Endothelial cell of umbilical vein (primary cell): ENCODE measurements at regions not wholly inside any gene's neighbourhood (a gene's known extent, or its start where the extent isn't known, plus 50 kb on each side); places are given as distances from the start of the nearest gene placed in this dataset.

Experiments used
- BruUV-seq: library from RNA; stranded (reverse); fragments of 400-500 nt; replicated peaks from 2 replicates; lab custom pipeline; 2021; lab: Mats Ljungman, UMichigan
- CTCF ChIA-PET: fragments of 300-600, 350-600 bp; sonication (Branson Sonifier 250); formaldehyde crosslinking; loops from one replicate; lab custom pipeline; 2021; ENCODE audit warnings: antibody characterized with exemption, inconsistent platforms; lab: Charles Lee
- POLR2A ChIA-PET: fragments of 300-600, 350-600 bp; sonication (Branson Sonifier 250); formaldehyde crosslinking; loops from one replicate; lab custom pipeline; 2021; ENCODE audit warnings: antibody characterized with exemption, inconsistent platforms; lab: Charles Lee
- DNase-seq: peaks from one replicate; pipeline ENCODE4 v3.0.0-alpha.2; 2011; ENCODE audit warnings: low read depth, low spot score
- FAIRE-seq: peaks from 2 replicates; lab custom pipeline; 2011; peaks lifted over from hg19 to GRCh38; lab: Jason Lieb, UNC
- H2AFZ ChIP-seq: 2 replicates; pipeline ENCODE4 v1.6.0; 2012; ENCODE audit warnings: low read depth, low read length, control low read depth, inconsistent platforms
- H3K27ac ChIP-seq: 2 replicates; pipeline ENCODE4 v1.5.1; 2011; ENCODE audit warnings: low read depth, mild to moderate bottlenecking, control low read depth, low read length, moderate library complexity; ENCODE audit not compliant: insufficient read depth
- H3K27me3 ChIP-seq, 2 experiments: 2 replicates each; pipeline versions ENCODE4 v1.6.0 to v1.6.1; 2011; ENCODE audit warnings: low read length in 2 of 2, mixed read lengths in 1 of 2; ENCODE audit not compliant: control insufficient read depth in 2 of 2, insufficient read depth in 2 of 2
- H3K36me3 ChIP-seq, 2 experiments: 2 replicates in 1 of 2; 3 replicates in 1 of 2; pipeline ENCODE4 v1.5.1; 2011; ENCODE audit warnings: low read length in 2 of 2, mild to moderate bottlenecking in 1 of 2, moderate library complexity in 1 of 2; ENCODE audit not compliant: control insufficient read depth in 2 of 2, insufficient read depth in 2 of 2; ENCODE audit errors: extremely low read depth in 1 of 2
- H3K4me1 ChIP-seq: 3 replicates; pipeline ENCODE4 v1.5.1; 2011; ENCODE audit warnings: mild to moderate bottlenecking, low read length; ENCODE audit not compliant: control insufficient read depth, insufficient read depth; ENCODE audit errors: extremely low read depth
- H3K4me2 ChIP-seq: 2 replicates; pipeline ENCODE4 v1.6.1; 2011; ENCODE audit warnings: low read length, control low read depth, mixed read lengths; ENCODE audit not compliant: insufficient read depth
- H3K4me3 ChIP-seq, 3 experiments: fragments of 200-600 bp in 1 of 3; sonication (generic), shearing (Covaris generic) in 1 of 3; replicated peaks in 1 of 3; 2 replicates each; pipeline ENCODE4 v1.5.1; 2011 to 2016; ENCODE audit warnings: control low read depth in 3 of 3, low read length in 3 of 3, mild to moderate bottlenecking in 2 of 3, inconsistent platforms in 1 of 3, low read depth in 1 of 3, moderate library complexity in 1 of 3; ENCODE audit not compliant: insufficient read depth in 1 of 3
- H3K79me2 ChIP-seq: 2 replicates; pipeline ENCODE4 v1.6.0; 2012; ENCODE audit warnings: low read length, inconsistent platforms; ENCODE audit not compliant: control insufficient read depth, insufficient read depth
- H3K9ac ChIP-seq: replicated peaks from 2 replicates; pipeline ENCODE3; 2011; ENCODE audit warnings: low read length, control low read depth; ENCODE audit not compliant: insufficient read depth; ENCODE audit errors: extremely low read depth
- H3K9me1 ChIP-seq: replicated peaks from 3 replicates; pipeline ENCODE4 v1.6.0; 2011; ENCODE audit warnings: mild to moderate bottlenecking, low read length; ENCODE audit not compliant: control insufficient read depth, insufficient read depth; ENCODE audit errors: extremely low read depth
- H3K9me3 ChIP-seq: replicated peaks from 2 replicates; pipeline ENCODE4 v1.5.1; 2012; ENCODE audit warnings: low read length, inconsistent platforms; ENCODE audit not compliant: control insufficient read depth, insufficient read depth
- H4K20me1 ChIP-seq: replicated peaks from 2 replicates; pipeline ENCODE3; 2011; ENCODE audit warnings: mild to moderate bottlenecking, low read length; ENCODE audit not compliant: control insufficient read depth, insufficient read depth; ENCODE audit errors: extremely low read depth
- EZH2 ChIP-seq: IDR thresholded peaks from 2 replicates; pipeline ENCODE4 v1.6.1; 2012; ENCODE audit warnings: borderline replicate concordance, low read depth, mild to moderate bottlenecking, moderate library complexity, low read length, inconsistent platforms; ENCODE audit not compliant: severe bottlenecking
- FOS ChIP-seq: IDR thresholded peaks from 2 replicates; pipeline ENCODE4 v1.6.1; 2011; ENCODE audit warnings: mild to moderate bottlenecking, low read length, moderate library complexity, borderline replicate concordance; ENCODE audit not compliant: insufficient read depth
- JUN ChIP-seq: IDR thresholded peaks from 2 replicates; pipeline ENCODE4 v1.6.1; 2011; ENCODE audit warnings: borderline replicate concordance, low read depth; ENCODE audit not compliant: insufficient read length, insufficient read depth
- MYC ChIP-seq: IDR thresholded peaks from one replicate; pipeline ENCODE4 v1.6.1; 2011; ENCODE audit warnings: mild to moderate bottlenecking, low read depth, low read length
- POLR2AphosphoS5 ChIP-seq: IDR thresholded peaks from 2 replicates; pipeline ENCODE4 v1.6.1; 2012; ENCODE audit warnings: low read depth, mild to moderate bottlenecking, control low read depth, low read length, moderate library complexity; ENCODE audit not compliant: insufficient read depth
- dilution Hi-C: fragments of 300-500 bp; cut with MboI; formaldehyde crosslinking; loops from one replicate; pipeline ENCODE4 v1.15.0; 2019; ENCODE audit warnings: low sequenced_read_pairs; ENCODE audit not compliant: extremely low pct_ligation_motif_present
- intact Hi-C: fragments of 100-400 bp; cut with micrococcal nuclease; formaldehyde crosslinking; loops from one replicate; pipeline ENCODE4 v1.10.0; 2022
- TF ChIP-seq, protein P1 (sequence below): IDR thresholded peaks from 2 replicates; pipeline ENCODE4 v1.6.1; 2011; ENCODE audit not compliant: insufficient read depth, insufficient read length

DNA sequence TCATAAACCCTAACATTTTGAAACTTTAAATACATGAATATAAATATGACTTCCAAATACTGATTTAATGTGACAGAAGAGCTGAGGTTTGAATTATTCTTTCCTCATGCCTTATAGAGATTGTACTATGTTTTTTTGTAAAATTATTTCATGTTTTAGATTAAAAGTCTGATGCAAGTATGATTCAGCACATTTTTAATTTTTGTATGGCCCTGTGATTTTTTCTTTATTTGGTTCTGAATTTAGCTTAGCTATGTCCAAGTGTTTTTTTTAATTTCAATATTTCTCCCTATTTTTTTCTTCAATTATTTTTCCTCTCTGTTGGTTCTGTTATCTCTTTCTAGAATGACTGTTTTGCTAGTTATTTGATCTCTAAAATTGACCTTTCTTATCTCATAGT, 552.1 kb downstream of the XIRP2 start:
- Histone ChIP-seq H3K36me3 (no peaks in the 10 kb centered on the region), H3K9ac (no peak overlapping the region), H3K4me1 (peaks cover 2% of the 10 kb centered on the region), H3K9me3 (no peaks in the 10 kb centered on the region), H3K27me3 (no peaks in the 10 kb centered on the region), H3K79me2 (no peaks in the 10 kb centered on the region), H4K20me1 (no peaks in the 10 kb centered on the region), H3K4me2 (no peak overlapping the region), H2AFZ (no peak overlapping the region), H3K4me3 (no peak overlapping the region), H3K27ac (no peak overlapping the region), H3K9me1 (no peaks in the 10 kb centered on the region)
- POLR2A ChIA-PET, result no interaction called here
- dilution Hi-C loops (no loop called here), intact Hi-C loops (no loop called here)
- FAIRE-seq, result no peak
- CTCF ChIA-PET, result interaction anchor here (0.7 to 0.8 kb wide), 2 partner anchors 11 to 38 kb away, joined by 4 to 5 read pairs; no protein-coding TSS in a partner anchor
- no peak for DNase-seq
- TF ChIP-seq, protein P1, sequence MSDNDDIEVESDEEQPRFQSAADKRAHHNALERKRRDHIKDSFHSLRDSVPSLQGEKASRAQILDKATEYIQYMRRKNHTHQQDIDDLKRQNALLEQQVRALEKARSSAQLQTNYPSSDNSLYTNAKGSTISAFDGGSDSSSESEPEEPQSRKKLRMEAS, result no peak
- no peak for TF ChIP-seq EZH2
- no TSS peak for BruUV-seq

DNA sequence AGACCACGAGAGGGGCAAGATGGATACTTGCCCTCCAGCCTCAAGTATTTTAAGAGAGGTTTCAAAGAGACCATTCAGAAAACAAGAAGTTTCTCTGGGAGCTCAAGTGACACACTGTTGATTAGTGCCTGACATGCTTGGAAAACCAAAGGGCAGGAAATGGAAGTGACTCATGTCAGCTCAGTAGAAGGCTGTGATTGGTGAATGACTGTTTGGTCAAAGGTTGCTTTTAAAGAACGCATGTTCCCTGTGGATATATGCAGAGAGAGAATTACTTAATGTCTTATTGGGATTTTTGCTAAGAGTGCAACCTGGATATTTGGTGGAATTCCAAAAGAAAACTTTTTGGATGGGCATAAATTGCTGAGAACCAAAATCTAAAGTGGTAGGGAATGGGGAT, 549.9 kb downstream of the XIRP2 start:
- DNase-seq (peak; percentile 56), FAIRE-seq (no peak)
- TF ChIP-seq FOS, result peak; percentile 81
- no peak for TF ChIP-seq JUN
- no peak for TF ChIP-seq MYC
- no peak for TF ChIP-seq POLR2AphosphoS5
- TF ChIP-seq, protein P1, result no peak
- Histone ChIP-seq H4K20me1 (no peaks in the 10 kb centered on the region), H3K27me3 (no peaks in the 10 kb centered on the region), H2AFZ (no peak overlapping the region), H3K4me1 (peaks cover 2% of the 10 kb centered on the region), H3K9me1 (no peaks in the 10 kb centered on the region), H3K4me2 (no peak overlapping the region), H3K9me3 (no peaks in the 10 kb centered on the region), H3K79me2 (no peaks in the 10 kb centered on the region), H3K36me3 (no peaks in the 10 kb centered on the region), H3K27ac (no peak overlapping the region), H3K9ac (no peak overlapping the region), H3K4me3 (no peak overlapping the region)
- dilution Hi-C loops, result no loop called here
- CTCF ChIA-PET, result no interaction called here
- BruUV-seq, result no TSS peak
- POLR2A ChIA-PET, result no interaction called here
- intact Hi-C loops, result no loop called here
